CD8-positive, alpha-beta memory T cell (primary cell): ENCODE measurements at regions not wholly inside any gene's neighbourhood (a gene's known extent, or its start where the extent isn't known, plus 50 kb on each side); places are given as distances from the start of the nearest gene placed in this dataset.
"Not testable (repeated sequence)": the region's sequence is repeated elsewhere in the genome, so short reads cannot be mapped to it uniquely, and the experiment has no call there.

Experiments
- CTCF ChIA-PET: fragments of 350-600 bp; sonication (Branson Sonifier 250); formaldehyde crosslinking; loops from one replicate; lab custom pipeline; 2021; ENCODE audit warnings: antibody characterized with exemption; lab: Charles Lee
- POLR2A ChIA-PET: fragments of 350-600 bp; sonication (Branson Sonifier 250); formaldehyde crosslinking; loops from one replicate; lab custom pipeline; 2021; ENCODE audit warnings: antibody characterized with exemption; lab: Charles Lee
- DNase-seq, 5 donors: peaks; one replicate each; pipeline versions ENCODE4 v3.0.0 to v3.0.0-alpha.2; 2020 to 2022; ENCODE audit warnings: mixed read lengths in 1 of 5
- H3K27ac ChIP-seq: one replicate; pipeline ENCODE4 v1.7.0; 2013; ENCODE audit warnings: low read depth, mild to moderate bottlenecking, low read length, moderate library complexity
- H3K27me3 ChIP-seq: 2 replicates; pipeline ENCODE4 v1.7.0; 2013; ENCODE audit warnings: low read length, mild to moderate bottlenecking; ENCODE audit not compliant: insufficient read depth, poor library complexity, severe bottlenecking
- H3K36me3 ChIP-seq: 2 replicates; pipeline ENCODE4 v1.7.0; 2013; ENCODE audit warnings: mild to moderate bottlenecking, low read length, moderate library complexity; ENCODE audit not compliant: insufficient read depth
- H3K4me1 ChIP-seq: 2 replicates; pipeline ENCODE4 v1.7.0; 2013; ENCODE audit warnings: mild to moderate bottlenecking, low read length, moderate library complexity; ENCODE audit not compliant: insufficient read depth
- H3K4me3 ChIP-seq: 2 replicates; pipeline ENCODE4 v1.7.0; 2013; ENCODE audit warnings: mild to moderate bottlenecking, low read length
- H3K9me3 ChIP-seq: 2 replicates; pipeline ENCODE4 v1.7.0; 2013; ENCODE audit warnings: mild to moderate bottlenecking, low read length
- H3K27ac Mint-ChIP-seq, 8 donors: one replicate each; pipeline ENCODE4 v1.8.0; 2020 to 2021; ENCODE audit warnings: mixed read lengths in 8 of 8, mild to moderate bottlenecking in 6 of 8, inconsistent platforms in 3 of 8, moderate library complexity in 3 of 8
- H3K27me3 Mint-ChIP-seq, 2 donors: one replicate each; pipeline ENCODE4 v1.8.0; 2020 to 2021; ENCODE audit warnings: mixed read lengths in 2 of 2, mild to moderate bottlenecking in 1 of 2, moderate library complexity in 1 of 2
- H3K36me3 Mint-ChIP-seq, 3 donors: one replicate each; pipeline ENCODE4 v1.8.0; 2020 to 2021; ENCODE audit warnings: mixed read lengths in 3 of 3, inconsistent platforms in 1 of 3, mild to moderate bottlenecking in 1 of 3
- H3K4me1 Mint-ChIP-seq, 3 donors: one replicate each; pipeline ENCODE4 v1.8.0; 2020 to 2021; ENCODE audit warnings: mixed read lengths in 3 of 3, inconsistent platforms in 1 of 3, mild to moderate bottlenecking in 1 of 3
- H3K4me3 Mint-ChIP-seq, 7 donors: one replicate each; pipeline ENCODE4 v1.8.0; 2020 to 2021; ENCODE audit warnings: mixed read lengths in 7 of 7, mild to moderate bottlenecking in 6 of 7, moderate library complexity in 4 of 7, inconsistent platforms in 2 of 7
- H3K9me3 Mint-ChIP-seq, 5 donors: one replicate each; pipeline ENCODE4 v1.8.0; 2020 to 2022; ENCODE audit warnings: mixed read lengths in 5 of 5, mild to moderate bottlenecking in 3 of 5, moderate library complexity in 2 of 5, inconsistent platforms in 1 of 5

DNA sequence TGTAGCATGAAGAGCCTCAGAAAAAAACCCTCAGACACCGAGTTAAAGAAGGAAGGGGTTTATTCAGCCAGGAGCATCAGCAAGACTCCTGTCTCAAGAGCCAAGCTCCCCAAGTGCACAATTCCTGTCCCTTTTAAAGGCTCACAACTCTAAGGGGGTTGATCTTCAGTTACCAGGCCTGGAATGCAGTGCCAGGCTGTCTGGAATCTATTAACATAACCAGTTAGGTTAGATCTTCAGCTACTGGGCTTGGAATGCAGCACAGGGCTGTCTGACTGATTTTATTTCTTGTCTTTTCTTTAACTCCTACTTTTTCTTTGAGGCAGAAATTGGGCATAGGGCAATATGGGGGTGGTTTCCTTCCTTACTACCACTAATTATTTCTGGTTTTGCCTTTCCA lies 317.9 kb downstream of the CGGBP1 start:
- H3K4me1 ChIP-seq, CTCF ChIA-PET, DNase-seq, H3K36me3 Mint-ChIP-seq, POLR2A ChIA-PET, H3K27ac Mint-ChIP-seq, H3K27ac ChIP-seq, H3K4me3 Mint-ChIP-seq, H3K36me3 ChIP-seq, H3K4me1 Mint-ChIP-seq, H3K4me3 ChIP-seq, H3K27me3 Mint-ChIP-seq, H3K9me3 ChIP-seq, H3K27me3 ChIP-seq: not testable (repeated sequence)
- H3K9me3 Mint-ChIP-seq: peaks cover 9 to 19% (median 10%) of the 10 kb centered on the region in 5 donors

- CTCF ChIA-PET, H3K4me1 ChIP-seq, H3K36me3 Mint-ChIP-seq, H3K4me1 Mint-ChIP-seq, H3K27ac Mint-ChIP-seq, H3K9me3 ChIP-seq, H3K27me3 Mint-ChIP-seq, POLR2A ChIA-PET, H3K36me3 ChIP-seq, DNase-seq, H3K4me3 Mint-ChIP-seq, H3K4me3 ChIP-seq, H3K27me3 ChIP-seq, H3K27ac ChIP-seq: not testable (repeated sequence)
- H3K9me3 Mint-ChIP-seq: peaks cover 9 to 19% (median 9%) of the 10 kb centered on the region in 5 donors
These were observed 321.0 kb downstream of the CGGBP1 start for GRCh38 chr3:87737817-87738216.

GRCh38 chr3:87733671-87734367 lies 325.0 kb downstream of the CGGBP1 start:
- Histone ChIP-seq H3K27ac (no peak overlapping the region), H3K9me3 (no peaks in the 10 kb centered on the region), H3K36me3 (no peaks in the 10 kb centered on the region), H3K4me3 (no peak overlapping the region), H3K4me1 (no peaks in the 10 kb centered on the region), H3K27me3 (no peaks in the 10 kb centered on the region)
- Mint-ChIP-seq H3K27me3 (peaks cover 0 to 4% of the 10 kb centered on the region in 2 donors), H3K9me3 (peaks cover 0 to 1% (median 0%) of the 10 kb centered on the region in 5 donors), H3K27ac (no peak overlapping the region), H3K4me3 (no peak overlapping the region), H3K4me1 (no peaks in the 10 kb centered on the region), H3K36me3 (no peaks in the 10 kb centered on the region)
- POLR2A ChIA-PET: no interaction called here
- CTCF ChIA-PET: no interaction called here
- no peak for DNase-seq

DNA sequence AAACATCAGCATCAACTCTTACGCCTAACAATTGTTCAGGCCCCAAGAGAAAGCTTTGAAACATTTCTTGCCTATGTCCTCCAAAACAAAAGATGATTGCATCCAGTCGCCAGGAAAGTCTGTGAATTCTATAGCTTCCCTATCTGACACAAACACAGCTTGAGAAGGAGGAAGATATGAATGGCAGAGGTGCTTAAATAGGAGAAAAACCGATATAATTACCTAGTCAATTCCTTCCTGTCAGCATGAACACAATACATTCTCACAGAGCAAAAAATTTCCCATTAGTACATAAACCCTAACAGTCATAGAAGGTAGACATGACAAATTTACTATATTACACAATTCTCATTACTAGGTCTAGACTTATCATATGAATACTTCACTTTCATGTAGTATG lies 326.5 kb downstream of the CGGBP1 start:
- ChIA-PET CTCF (no interaction called here), POLR2A (no interaction called here)
- no peaks in the 10 kb centered on the region for H3K9me3 ChIP-seq
- peaks cover 0 to 2% (median 0%) of the 10 kb centered on the region in 5 donors for H3K9me3 Mint-ChIP-seq
- H3K4me3 ChIP-seq: no peak overlapping the region
- H3K27ac Mint-ChIP-seq: no peak overlapping the region
- peaks cover 0 to 4% of the 10 kb centered on the region in 2 donors for H3K27me3 Mint-ChIP-seq
- no peaks in the 10 kb centered on the region for H3K4me1 ChIP-seq
- H3K4me3 Mint-ChIP-seq: no peak overlapping the region
- no peaks in the 10 kb centered on the region for H3K36me3 Mint-ChIP-seq
- no peaks in the 10 kb centered on the region for H3K27me3 ChIP-seq
- no peaks in the 10 kb centered on the region for H3K36me3 ChIP-seq
- no peaks in the 10 kb centered on the region for H3K4me1 Mint-ChIP-seq
- H3K27ac ChIP-seq: no peak overlapping the region
- DNase-seq: no peak

DNA sequence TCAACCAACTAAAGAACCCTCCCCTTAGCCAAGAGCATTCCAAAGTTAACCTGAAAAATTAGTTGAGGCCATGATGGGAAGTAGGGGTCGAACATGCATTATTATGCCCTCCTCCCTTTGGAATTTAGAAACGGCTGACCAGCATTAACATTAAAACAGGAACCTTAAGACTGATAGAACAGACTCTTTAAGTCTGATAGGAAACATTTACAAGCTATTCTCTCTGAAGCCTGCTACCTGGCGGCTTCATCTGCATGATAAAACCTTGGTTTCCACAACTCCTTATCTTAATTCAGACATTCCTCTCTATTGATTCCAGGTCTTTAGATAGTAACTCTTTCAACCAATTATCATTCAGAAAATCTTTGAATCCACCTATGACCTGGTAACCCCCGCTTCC lies 331.0 kb downstream of the CGGBP1 start:
- H3K4me1 Mint-ChIP-seq: no peaks in the 10 kb centered on the region
- H3K27ac Mint-ChIP-seq: no peak overlapping the region
- no peak overlapping the region for H3K4me3 ChIP-seq
- ChIA-PET CTCF (no interaction called here), POLR2A (no interaction called here)
- H3K9me3 Mint-ChIP-seq: peaks cover 0 to 17% (median 3%) of the 10 kb centered on the region in 5 donors
- peaks cover 0 to 4% of the 10 kb centered on the region in 2 donors for H3K27me3 Mint-ChIP-seq
- H3K36me3 ChIP-seq: no peaks in the 10 kb centered on the region
- no peak overlapping the region for H3K4me3 Mint-ChIP-seq
- no peak overlapping the region for H3K27ac ChIP-seq
- no peaks in the 10 kb centered on the region for H3K4me1 ChIP-seq
- H3K27me3 ChIP-seq: no peaks in the 10 kb centered on the region
- H3K9me3 ChIP-seq: no peaks in the 10 kb centered on the region
- no peak for DNase-seq
- no peaks in the 10 kb centered on the region for H3K36me3 Mint-ChIP-seq

GRCh38 chr3:87719060-87719459 lies 339.7 kb downstream of the CGGBP1 start:
- ChIA-PET POLR2A (no interaction called here), CTCF (no interaction called here)
- no peaks in the 10 kb centered on the region for H3K4me1 ChIP-seq
- no peak overlapping the region for H3K4me3 ChIP-seq
- Mint-ChIP-seq H3K4me3 (no peak overlapping the region), H3K4me1 (no peaks in the 10 kb centered on the region), H3K9me3 (no peaks in the 10 kb centered on the region), H3K27me3 (no peaks in the 10 kb centered on the region), H3K27ac (no peak overlapping the region), H3K36me3 (no peaks in the 10 kb centered on the region)
- DNase-seq: no peak
- H3K27ac ChIP-seq: no peak overlapping the region
- H3K9me3 ChIP-seq: no peaks in the 10 kb centered on the region
- H3K27me3 ChIP-seq: no peaks in the 10 kb centered on the region
- H3K36me3 ChIP-seq: no peaks in the 10 kb centered on the region

DNA sequence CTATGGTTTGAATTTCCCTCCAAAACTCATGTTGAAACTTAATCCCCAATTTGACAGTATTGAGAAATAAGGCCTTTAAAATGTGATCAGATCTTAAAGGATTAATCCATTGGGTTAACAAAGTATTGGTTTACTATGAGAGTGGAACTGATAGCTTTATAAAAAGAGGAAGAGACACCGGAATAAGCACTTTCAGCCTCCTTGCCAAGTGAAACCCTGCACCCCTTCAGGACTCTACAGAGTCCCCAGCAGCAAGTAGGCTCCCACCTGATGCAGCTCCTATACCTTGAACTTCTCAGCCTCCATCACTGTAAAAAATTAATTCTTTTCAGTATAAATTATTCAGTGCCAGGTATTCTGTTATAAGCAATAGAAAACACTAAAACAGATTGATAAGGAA lies 348.3 kb downstream of the CGGBP1 start:
- H3K4me3 ChIP-seq: no peak overlapping the region
- H3K36me3 Mint-ChIP-seq: no peaks in the 10 kb centered on the region
- no peak overlapping the region for H3K27ac Mint-ChIP-seq
- no peaks in the 10 kb centered on the region for H3K27me3 ChIP-seq
- ChIA-PET POLR2A (no interaction called here), CTCF (no interaction called here)
- no peaks in the 10 kb centered on the region for H3K4me1 Mint-ChIP-seq
- H3K4me3 Mint-ChIP-seq: no peak overlapping the region
- DNase-seq: no peak
- H3K27me3 Mint-ChIP-seq: no peaks in the 10 kb centered on the region
- peaks cover 0 to 9% (median 8%) of the 10 kb centered on the region in 5 donors for H3K9me3 Mint-ChIP-seq
- H3K9me3 ChIP-seq: no peaks in the 10 kb centered on the region
- no peaks in the 10 kb centered on the region for H3K4me1 ChIP-seq
- no peaks in the 10 kb centered on the region for H3K36me3 ChIP-seq
- no peak overlapping the region for H3K27ac ChIP-seq

DNA sequence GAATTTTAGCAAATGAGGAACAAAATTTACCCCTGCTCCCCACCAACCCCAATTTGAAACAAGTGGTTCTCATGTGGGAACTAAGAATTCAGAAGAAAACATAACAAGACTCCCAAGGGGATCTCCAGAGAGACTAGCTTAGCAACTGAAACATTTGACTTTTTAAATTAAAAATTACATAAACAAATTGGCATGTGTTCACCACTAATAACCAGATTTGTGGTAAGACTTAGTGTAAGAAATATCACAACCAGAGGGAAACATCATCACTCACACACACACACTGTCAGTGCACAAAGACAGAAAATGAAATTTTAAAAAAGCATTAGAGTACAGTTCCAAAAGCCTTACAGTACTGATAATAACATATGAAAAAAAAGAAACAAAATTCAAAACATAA lies 348.8 kb downstream of the CGGBP1 start:
- Mint-ChIP-seq H3K4me3 (no peak overlapping the region), H3K27me3 (no peaks in the 10 kb centered on the region), H3K36me3 (no peaks in the 10 kb centered on the region), H3K27ac (no peak overlapping the region), H3K4me1 (no peaks in the 10 kb centered on the region), H3K9me3 (peaks cover 0 to 9% (median 8%) of the 10 kb centered on the region in 5 donors)
- no peak overlapping the region for H3K27ac ChIP-seq
- no peaks in the 10 kb centered on the region for H3K9me3 ChIP-seq
- no peak overlapping the region for H3K4me3 ChIP-seq
- no peaks in the 10 kb centered on the region for H3K36me3 ChIP-seq
- no peak for DNase-seq
- CTCF ChIA-PET: no interaction called here
- POLR2A ChIA-PET: no interaction called here
- H3K27me3 ChIP-seq: no peaks in the 10 kb centered on the region
- H3K4me1 ChIP-seq: no peaks in the 10 kb centered on the region
